ENCODE measurements at regions not wholly inside any gene's neighbourhood (a gene's known extent, or its start where the extent isn't known, plus 50 kb on each side); places are given as distances from the start of the nearest gene placed in this dataset.
A peak's percentile ranks its signal among the peaks of the same experiment; 100 is the strongest.

DNA sequence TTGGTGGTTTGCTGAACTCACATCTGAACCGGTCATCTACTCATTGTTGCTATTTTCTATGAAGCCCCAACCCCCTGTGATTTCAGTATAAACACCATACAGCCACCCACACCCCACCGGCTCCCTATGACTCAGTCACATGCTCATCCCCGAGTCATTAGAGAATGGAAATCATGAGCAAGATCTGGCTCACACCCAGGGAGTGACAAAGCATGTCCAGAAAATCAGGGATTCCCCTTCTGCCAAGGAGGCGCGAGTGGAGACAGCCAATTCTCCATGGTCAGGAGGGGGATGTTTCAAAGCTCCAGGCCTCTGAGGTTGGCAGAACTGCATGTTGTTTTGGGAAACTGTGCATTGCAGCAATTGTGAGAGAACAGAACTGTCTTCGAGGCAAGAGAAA is 657.5 kb upstream of the TBX3 start:
- Mint-ChIP-seq H3K27me3 (ENCODE audit: low read depth) (no peaks in the 10 kb centered on the region), H3K9me3 (peaks cover 4 to 14% of the 10 kb centered on the region in 2 donors), H3K4me3 (no peak overlapping the region), H3K4me1 (ENCODE audit: low read depth) (no peaks in the 10 kb centered on the region), H3K36me3 (ENCODE audit: insufficient read depth in 2 of 2) (peaks cover 0 to 3% of the 10 kb centered on the region in 2 donors), H3K27ac (no peak overlapping the region)
- peak; percentile 47 to 71 for ATAC-seq (replicated peaks in 1 of 2)
- DNase-seq, result peak; percentile 4 to 27

DNA sequence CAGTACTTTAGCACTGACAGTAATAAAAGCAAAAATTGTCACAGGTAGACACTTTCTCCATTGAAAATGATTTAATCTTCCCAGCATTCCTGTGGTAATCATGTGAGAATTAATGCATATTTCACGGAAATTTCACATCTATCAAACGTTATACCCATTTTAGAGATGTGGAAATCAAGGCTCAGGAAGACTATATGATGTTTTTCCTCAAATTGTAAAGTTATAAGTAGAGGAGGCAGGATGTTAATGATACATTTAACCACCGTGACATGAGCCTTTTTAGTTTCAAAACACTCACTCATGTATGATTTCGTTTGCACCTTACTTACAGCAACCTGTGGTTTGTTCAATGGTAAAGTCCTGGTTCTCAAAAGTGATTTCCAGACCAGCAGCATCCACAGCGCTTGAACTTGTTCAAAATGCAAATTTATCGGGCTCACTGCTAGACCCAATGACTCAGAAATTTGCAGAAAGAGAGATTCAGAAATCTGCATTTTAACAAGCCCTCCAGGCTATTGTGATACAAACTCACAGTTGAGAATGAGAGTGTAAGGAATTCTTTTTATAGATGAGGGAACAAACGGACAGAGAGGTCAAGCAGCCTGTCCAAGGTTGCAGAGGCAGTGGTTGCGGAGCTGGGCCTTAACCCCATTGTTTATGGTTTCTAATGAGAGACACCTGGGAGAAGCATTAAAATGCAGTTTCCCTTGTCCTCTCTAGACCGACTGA is 654.8 kb upstream of the TBX3 start:
- peaks cover 4 to 12% of the 10 kb centered on the region in 2 donors for H3K9me3 Mint-ChIP-seq
- H3K4me1 Mint-ChIP-seq (ENCODE audit: low read depth), result no peaks in the 10 kb centered on the region
- H3K27me3 Mint-ChIP-seq (ENCODE audit: low read depth), result no peaks in the 10 kb centered on the region
- H3K36me3 Mint-ChIP-seq (ENCODE audit: insufficient read depth in 2 of 2), result peaks cover 0 to 3% of the 10 kb centered on the region in 2 donors
- DNase-seq (no peak), ATAC-seq (replicated peaks in 1 of 2) (peak in 1 of 2 donors; percentile 18)
- H3K4me3 Mint-ChIP-seq, result no peak overlapping the region
- no peak overlapping the region for H3K27ac Mint-ChIP-seq

DNA sequence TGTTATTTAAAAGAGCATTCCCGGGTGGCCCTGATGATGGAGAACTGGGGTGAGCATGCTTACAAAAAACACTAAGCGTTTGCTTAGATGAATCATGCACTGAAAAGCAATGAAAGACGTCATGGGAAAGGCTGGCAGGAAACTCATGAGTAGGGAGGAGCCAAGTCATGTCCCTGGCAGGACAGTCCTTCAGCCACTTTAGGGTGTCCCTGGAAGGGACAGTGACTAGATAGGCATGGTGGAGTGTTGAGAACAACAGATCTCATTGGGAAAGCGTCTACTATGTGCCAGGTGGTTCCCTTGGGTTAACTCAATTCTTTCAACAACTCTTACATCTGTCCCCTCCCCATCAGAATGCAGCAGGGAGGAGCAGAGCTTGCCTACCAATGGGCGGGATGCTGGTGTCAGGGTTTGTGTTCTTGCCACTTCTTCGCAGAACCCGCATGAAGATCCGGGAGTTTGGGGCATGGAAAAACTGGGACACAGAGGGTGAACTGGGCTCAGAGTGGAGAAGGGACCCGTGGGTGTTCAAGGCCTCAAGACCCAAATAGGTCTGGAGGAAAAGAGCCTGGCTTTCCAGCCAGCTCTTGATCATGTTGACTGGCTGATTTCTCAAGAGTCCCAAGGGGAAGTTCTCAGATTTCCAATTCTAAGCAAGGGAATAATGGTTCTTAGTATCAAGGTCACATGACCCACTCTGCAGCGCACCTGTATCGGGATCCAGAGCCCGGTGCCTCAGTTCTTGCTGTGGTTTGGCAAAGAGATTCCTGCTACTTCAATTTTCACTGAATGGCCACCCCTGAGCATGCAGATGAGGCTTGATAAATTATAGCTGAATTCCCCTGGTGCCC is 653.9 kb upstream of the TBX3 start:
- Mint-ChIP-seq H3K9me3 (peaks cover 4 to 12% of the 10 kb centered on the region in 2 donors), H3K4me1 (ENCODE audit: low read depth) (no peaks in the 10 kb centered on the region), H3K27ac (no peak overlapping the region)

DNA sequence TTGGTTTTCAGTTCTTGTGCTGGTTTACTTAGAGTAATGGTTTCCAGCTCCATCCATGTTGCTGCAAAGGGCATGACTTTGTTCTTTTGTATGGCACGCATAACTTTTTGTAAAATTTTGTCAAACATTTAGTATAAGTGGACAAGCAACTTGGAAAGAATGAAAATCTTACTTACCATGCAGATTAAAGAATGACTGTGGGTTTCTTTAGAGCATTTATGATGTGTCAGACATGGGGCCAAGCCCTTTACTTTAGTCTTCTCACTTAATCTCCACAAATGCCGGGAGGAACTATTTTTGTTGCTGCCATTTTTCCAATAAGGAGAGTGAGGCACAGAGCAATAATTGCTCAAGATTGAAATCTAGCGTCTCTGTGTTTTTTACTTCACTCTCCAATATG is 652.5 kb upstream of the TBX3 start:
- DNase-seq (no peak), ATAC-seq (replicated peaks in 1 of 2) (no peak)
- Mint-ChIP-seq H3K27ac (no peak overlapping the region), H3K36me3 (ENCODE audit: insufficient read depth in 2 of 2) (no peaks in the 10 kb centered on the region), H3K9me3 (peaks cover 4 to 9% of the 10 kb centered on the region in 2 donors), H3K4me3 (no peak overlapping the region), H3K4me1 (ENCODE audit: low read depth) (no peaks in the 10 kb centered on the region), H3K27me3 (ENCODE audit: low read depth) (no peaks in the 10 kb centered on the region)

More for the DNA sequence above, 653.9 kb upstream of the TBX3 start:
- DNase-seq (no peak), ATAC-seq (replicated peaks in 1 of 2) (no peak)
- Mint-ChIP-seq H3K36me3 (ENCODE audit: insufficient read depth in 2 of 2) (no peaks in the 10 kb centered on the region), H3K4me3 (no peak overlapping the region), H3K27me3 (ENCODE audit: low read depth) (no peaks in the 10 kb centered on the region)

DNA sequence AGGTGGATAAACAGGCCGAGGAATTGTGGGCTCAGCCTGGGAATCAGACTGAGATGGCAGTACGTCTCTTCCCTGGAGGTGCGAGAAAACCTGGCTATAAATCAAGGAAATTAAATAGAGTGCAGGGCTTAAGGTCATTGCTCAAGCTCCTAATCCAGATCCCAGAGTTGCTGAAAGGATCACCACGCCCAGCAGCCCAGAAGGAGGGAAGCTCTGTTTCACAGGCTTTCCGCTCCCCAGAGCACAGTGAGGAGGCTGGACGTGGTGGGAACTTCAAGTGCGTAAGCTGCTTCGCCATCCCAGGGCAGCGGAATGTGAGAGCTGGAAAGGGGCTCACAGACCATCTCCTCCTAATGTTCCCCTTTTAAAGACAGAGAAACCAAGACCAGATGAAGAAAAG is 651.6 kb upstream of the TBX3 start:
- DNase-seq (no peak), ATAC-seq (replicated peaks in 1 of 2) (no peak)
- H3K9me3 Mint-ChIP-seq, result peaks cover 4 to 6% of the 10 kb centered on the region in 2 donors
- H3K27me3 Mint-ChIP-seq (ENCODE audit: low read depth), result no peaks in the 10 kb centered on the region
- no peak overlapping the region for H3K27ac Mint-ChIP-seq
- H3K4me3 Mint-ChIP-seq, result no peak overlapping the region
- H3K4me1 Mint-ChIP-seq (ENCODE audit: low read depth), result no peaks in the 10 kb centered on the region
- H3K36me3 Mint-ChIP-seq (ENCODE audit: insufficient read depth in 2 of 2), result no peaks in the 10 kb centered on the region

DNA sequence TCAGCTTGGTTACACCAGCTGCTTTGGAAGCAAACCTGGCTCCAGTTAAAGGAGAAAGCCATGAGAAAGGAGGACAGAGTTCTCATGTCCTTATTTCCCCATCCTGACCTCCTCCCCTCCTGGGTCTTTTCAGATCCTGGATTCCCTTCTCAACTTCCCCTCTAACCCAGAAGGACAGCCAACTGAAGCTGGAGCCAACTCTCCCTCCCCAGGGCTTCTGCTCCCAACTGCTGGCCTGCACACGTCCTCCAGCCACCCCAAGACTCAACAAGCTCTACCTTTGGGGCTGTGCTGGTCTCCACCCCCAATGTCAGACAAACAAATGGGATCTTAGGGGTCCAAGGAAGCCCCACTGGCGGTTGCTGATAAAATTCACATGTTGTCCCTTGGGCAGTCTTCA is 651.1 kb upstream of the TBX3 start:
- no peaks in the 10 kb centered on the region for H3K4me1 Mint-ChIP-seq (ENCODE audit: low read depth)
- no peak overlapping the region for H3K27ac Mint-ChIP-seq
- H3K4me3 Mint-ChIP-seq, result no peak overlapping the region
- ATAC-seq (replicated peaks in 1 of 2) (no peak), DNase-seq (no peak)
- H3K36me3 Mint-ChIP-seq (ENCODE audit: insufficient read depth in 2 of 2), result no peaks in the 10 kb centered on the region
- H3K9me3 Mint-ChIP-seq, result peaks cover 4 to 6% of the 10 kb centered on the region in 2 donors
- H3K27me3 Mint-ChIP-seq (ENCODE audit: low read depth), result no peaks in the 10 kb centered on the region

DNA sequence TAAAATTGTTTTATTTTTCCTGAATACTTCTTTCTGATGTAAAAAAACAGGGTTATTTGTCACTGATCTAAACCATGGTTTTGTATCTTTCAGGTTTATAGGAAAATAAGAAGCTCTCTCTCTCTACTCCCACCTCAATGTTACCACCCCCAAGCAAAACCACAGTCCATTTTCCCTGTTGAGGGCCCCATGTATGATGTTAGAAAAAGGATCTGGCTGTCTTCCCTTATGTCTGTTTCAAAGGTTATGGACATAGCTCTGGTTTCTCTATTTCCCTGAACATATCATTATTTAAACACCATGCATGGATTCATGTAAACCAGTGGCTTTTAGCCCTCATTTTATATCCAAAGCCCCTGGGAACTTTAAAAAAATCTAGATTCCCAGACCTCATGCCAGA is 649.0 kb upstream of the TBX3 start:
- Mint-ChIP-seq H3K36me3 (ENCODE audit: insufficient read depth in 2 of 2) (no peaks in the 10 kb centered on the region), H3K27ac (no peak overlapping the region), H3K27me3 (ENCODE audit: low read depth) (no peaks in the 10 kb centered on the region), H3K9me3 (peaks cover 3 to 6% of the 10 kb centered on the region in 2 donors), H3K4me3 (no peak overlapping the region), H3K4me1 (ENCODE audit: low read depth) (no peaks in the 10 kb centered on the region)
- ATAC-seq (replicated peaks in 1 of 2) (no peak), DNase-seq (no peak)

DNA sequence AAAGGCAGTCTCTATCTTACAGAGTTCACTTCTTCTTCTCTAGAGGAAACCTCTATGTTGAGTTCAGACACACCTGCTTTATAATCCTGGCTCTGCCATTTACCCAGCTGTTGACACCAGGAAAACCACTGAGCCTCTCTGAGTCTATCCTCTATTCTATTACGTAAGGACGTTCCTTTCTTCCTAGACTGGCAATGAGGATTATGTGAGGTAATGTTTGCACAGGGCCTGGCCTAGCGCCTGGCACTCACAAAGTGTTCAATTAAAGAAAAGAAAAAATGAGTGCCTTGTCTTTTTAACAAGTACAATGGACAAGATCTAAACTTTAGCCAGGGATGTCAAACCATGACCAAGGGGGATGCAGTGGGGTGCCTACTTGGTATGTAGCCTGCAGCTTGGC is 641.9 kb upstream of the TBX3 start:
- Mint-ChIP-seq H3K9me3 (peaks cover 7 to 8% of the 10 kb centered on the region in 2 donors), H3K27me3 (ENCODE audit: low read depth) (no peaks in the 10 kb centered on the region), H3K36me3 (ENCODE audit: insufficient read depth in 2 of 2) (peaks cover 0 to 1% of the 10 kb centered on the region in 2 donors), H3K4me1 (ENCODE audit: low read depth) (no peaks in the 10 kb centered on the region), H3K4me3 (no peak overlapping the region), H3K27ac (no peak overlapping the region)
- DNase-seq (no peak), ATAC-seq (replicated peaks in 1 of 2) (no peak)

DNA sequence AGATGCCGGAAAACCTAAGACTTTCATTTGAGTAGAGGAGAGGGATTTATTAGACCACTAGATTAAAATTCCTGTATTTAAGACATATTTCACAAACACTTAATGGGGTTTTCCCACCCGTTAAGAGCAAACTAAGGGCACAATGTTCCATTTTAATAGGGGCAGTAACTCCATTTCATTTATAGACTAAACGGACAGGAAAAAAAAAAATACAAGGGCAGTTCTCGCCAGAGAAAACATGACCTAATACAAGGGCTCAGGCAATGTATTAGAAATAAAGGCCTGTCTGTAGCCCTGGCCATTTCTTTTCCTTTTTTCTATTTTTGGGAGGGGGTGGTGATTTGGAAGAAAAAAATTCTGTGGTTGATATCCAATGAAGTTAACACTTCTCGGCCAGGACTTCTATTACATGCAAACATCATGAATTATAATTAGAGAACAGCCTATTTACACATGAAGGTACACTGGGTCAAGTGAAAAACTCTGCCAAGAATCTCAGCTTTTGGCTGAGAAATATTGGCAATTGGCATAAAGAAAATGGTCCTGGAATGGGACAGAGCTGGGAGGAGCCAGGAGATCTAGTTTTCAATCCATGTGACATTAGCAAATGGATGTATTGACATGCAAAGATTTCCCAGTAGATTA is 641.1 kb upstream of the TBX3 start:
- no peak for ATAC-seq (replicated peaks in 1 of 2)
- H3K36me3 Mint-ChIP-seq (ENCODE audit: insufficient read depth in 2 of 2), result peaks cover 0 to 1% of the 10 kb centered on the region in 2 donors

DNA sequence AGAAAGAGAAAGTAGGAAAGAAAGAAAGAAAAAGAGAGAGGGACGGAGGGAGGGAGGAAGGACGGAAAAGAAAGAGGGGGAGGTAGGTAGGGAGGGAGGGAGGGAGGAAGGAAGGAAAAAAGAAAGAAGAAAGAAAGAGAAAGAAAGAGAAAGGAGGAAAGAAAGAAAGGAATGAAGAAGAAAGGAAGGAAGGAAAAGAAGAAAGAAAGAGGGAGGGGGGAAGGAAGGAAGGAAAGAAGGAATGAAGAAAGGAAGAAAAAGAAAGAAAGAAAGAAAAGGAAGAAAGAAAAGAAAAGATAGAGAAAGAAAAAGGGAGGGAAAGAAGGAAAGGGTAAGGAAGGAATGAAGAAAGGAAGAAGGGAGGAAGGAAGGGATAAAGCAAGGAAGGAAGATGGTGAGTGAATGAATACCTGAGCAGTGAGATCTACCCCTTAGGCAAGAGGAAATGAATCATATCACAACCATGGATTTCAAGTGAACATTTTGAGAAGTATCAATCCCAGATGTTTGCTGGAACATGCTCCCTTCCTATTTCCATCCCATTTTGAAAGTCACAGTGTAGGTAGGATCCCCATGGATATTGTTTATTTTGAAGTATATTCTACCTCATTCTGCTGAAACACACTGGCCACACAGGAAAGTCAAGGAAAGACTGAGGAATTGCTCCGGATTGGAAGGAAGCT is 639.4 kb upstream of the TBX3 start:
- H3K4me1 Mint-ChIP-seq (ENCODE audit: low read depth), result no peaks in the 10 kb centered on the region
- peaks cover 0 to 1% of the 10 kb centered on the region in 2 donors for H3K36me3 Mint-ChIP-seq (ENCODE audit: insufficient read depth in 2 of 2)
- no peak overlapping the region for H3K27ac Mint-ChIP-seq
- DNase-seq, result no peak
- no peak overlapping the region for H3K4me3 Mint-ChIP-seq
- no peak for ATAC-seq (replicated peaks in 1 of 2)
- no peaks in the 10 kb centered on the region for H3K27me3 Mint-ChIP-seq (ENCODE audit: low read depth)
- peaks cover 7 to 8% of the 10 kb centered on the region in 2 donors for H3K9me3 Mint-ChIP-seq

More for the DNA sequence above, 641.1 kb upstream of the TBX3 start:
- Mint-ChIP-seq H3K27me3 (ENCODE audit: low read depth) (no peaks in the 10 kb centered on the region), H3K27ac (no peak overlapping the region), H3K9me3 (peaks cover 7 to 8% of the 10 kb centered on the region in 2 donors), H3K4me1 (ENCODE audit: low read depth) (no peaks in the 10 kb centered on the region), H3K4me3 (no peak overlapping the region)
- DNase-seq, result no peak

DNA sequence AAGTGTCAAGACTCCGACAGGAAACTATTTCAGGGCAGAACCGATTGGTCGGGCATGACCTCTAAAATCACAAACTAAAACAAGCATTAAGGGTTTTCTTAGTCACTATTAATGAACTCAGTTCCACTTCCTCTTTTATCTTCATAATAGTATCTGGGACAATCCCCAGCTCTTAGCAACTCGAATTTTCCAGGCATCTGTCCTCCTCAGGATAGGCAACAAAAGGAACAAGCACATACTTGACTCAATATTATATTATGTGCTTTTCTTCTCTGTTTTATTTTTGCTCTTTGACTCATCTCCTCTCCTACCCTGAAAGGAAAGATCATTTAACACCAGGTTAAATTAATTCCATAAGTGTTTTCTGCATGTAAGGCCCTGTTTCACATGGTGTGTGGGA is 638.3 kb upstream of the TBX3 start:
- Mint-ChIP-seq H3K27ac (peak overlapping the region; percentile 8), H3K4me1 (ENCODE audit: low read depth) (no peaks in the 10 kb centered on the region), H3K27me3 (ENCODE audit: low read depth) (no peaks in the 10 kb centered on the region), H3K36me3 (ENCODE audit: insufficient read depth in 2 of 2) (peaks cover 0 to 1% of the 10 kb centered on the region in 2 donors), H3K9me3 (peaks cover 7 to 8% of the 10 kb centered on the region in 2 donors), H3K4me3 (no peak overlapping the region)
- DNase-seq, result no peak
- ATAC-seq (replicated peaks in 1 of 2), result no peak

DNA sequence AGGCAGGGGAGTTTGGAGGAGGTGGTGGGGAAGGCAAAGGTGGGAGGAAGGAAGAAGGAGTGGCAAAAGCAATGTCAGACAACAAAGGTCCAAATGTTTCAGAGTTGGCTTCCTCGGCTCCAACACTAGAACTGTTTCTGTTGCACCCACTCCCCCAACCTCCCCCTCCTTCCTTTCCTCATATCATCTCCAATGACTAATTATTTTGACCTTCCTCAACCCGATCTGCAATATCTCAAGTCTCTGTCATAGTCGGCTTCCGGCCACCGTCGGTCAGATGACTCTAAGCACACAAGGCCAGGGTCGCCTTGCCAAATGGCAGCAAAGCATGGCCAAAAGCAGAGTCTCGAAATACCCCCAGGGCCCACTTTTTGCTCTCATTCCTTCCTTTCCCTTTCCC is 637.0 kb upstream of the TBX3 start:
- Mint-ChIP-seq H3K4me1 (ENCODE audit: low read depth) (no peaks in the 10 kb centered on the region), H3K27ac (no peak overlapping the region), H3K27me3 (ENCODE audit: low read depth) (no peaks in the 10 kb centered on the region), H3K9me3 (peaks cover 9 to 10% of the 10 kb centered on the region in 2 donors), H3K4me3 (no peak overlapping the region), H3K36me3 (ENCODE audit: insufficient read depth in 2 of 2) (peaks cover 0 to 1% of the 10 kb centered on the region in 2 donors)
- no peak for DNase-seq
- ATAC-seq (replicated peaks in 1 of 2), result no peak
